ENCODE measurements at regions not wholly inside any gene's neighbourhood (a gene's known extent, or its start where the extent isn't known, plus 50 kb on each side); places are given as distances from the start of the nearest gene placed in this dataset.

GRCh38 chrX:8033175-8033574, 106.0 kb upstream of the PNPLA4 start:
- no peaks in the 10 kb centered on the region for H4K20me1 ChIP-seq (ENCODE audit: control insufficient read depth, extremely low read depth, insufficient read depth, low read length)
- H3K27ac ChIP-seq (ENCODE audit: insufficient read depth, low read length), result no peak overlapping the region
- no peaks in the 10 kb centered on the region for H3K79me2 ChIP-seq (ENCODE audit: control insufficient read depth, insufficient read depth, low read length)
- no peaks in the 10 kb centered on the region for H3K4me1 ChIP-seq (ENCODE audit: control insufficient read depth, extremely low read depth, insufficient read depth, low read length)
- no peaks in the 10 kb centered on the region for H3K36me3 ChIP-seq (ENCODE audit: control insufficient read depth, insufficient read depth, low read length)
- H3K4me3 ChIP-seq (replicated peaks in 1 of 4; ENCODE audit: control extremely low read depth in 1 of 4, insufficient read depth in 1 of 4, low read depth in 3 of 4, low read length in 4 of 4), result no peak overlapping the region
- H2AFZ ChIP-seq (ENCODE audit: low read length), result no peak overlapping the region
- H3K9ac ChIP-seq (ENCODE audit: insufficient read depth, low read length), result no peak overlapping the region
- no peak for DNase-seq (ENCODE audit: low read depth in 2 of 2)
- no peak overlapping the region for H3K4me2 ChIP-seq (ENCODE audit: extremely low read depth, insufficient read depth, low read length)
- H3K27me3 ChIP-seq (ENCODE audit: control insufficient read depth, insufficient read depth, low read length), result no peaks in the 10 kb centered on the region
- TF ChIP-seq EZH2 (IDR thresholded peaks at IDR 0.05; ENCODE audit: low read length, missing control alignments) (no peak), CTCF (conservative IDR thresholded peaks at IDR 0.05 in 1 of 2, IDR thresholded peaks at IDR 0.05 in 1 of 2; ENCODE audit: low read depth in 1 of 2, low read length in 2 of 2) (no peak)
- no peaks in the 10 kb centered on the region for H3K9me3 ChIP-seq (ENCODE audit: control insufficient read depth, insufficient read depth, low read depth, low read length)

GRCh38 chrX:8030361-8030760, 103.1 kb upstream of the PNPLA4 start:
- no peaks in the 10 kb centered on the region for H3K79me2 ChIP-seq (ENCODE audit: control insufficient read depth, insufficient read depth, low read length)
- TF ChIP-seq CTCF (conservative IDR thresholded peaks at IDR 0.05 in 1 of 2, IDR thresholded peaks at IDR 0.05 in 1 of 2; ENCODE audit: low read depth in 1 of 2, low read length in 2 of 2) (no peak), EZH2 (IDR thresholded peaks at IDR 0.05; ENCODE audit: low read length, missing control alignments) (no peak)
- no peaks in the 10 kb centered on the region for H3K36me3 ChIP-seq (ENCODE audit: control insufficient read depth, insufficient read depth, low read length)
- no peak overlapping the region for H3K27ac ChIP-seq (ENCODE audit: insufficient read depth, low read length)
- H3K27me3 ChIP-seq (ENCODE audit: control insufficient read depth, insufficient read depth, low read length), result no peaks in the 10 kb centered on the region
- H3K4me1 ChIP-seq (ENCODE audit: control insufficient read depth, extremely low read depth, insufficient read depth, low read length), result no peaks in the 10 kb centered on the region
- H2AFZ ChIP-seq (ENCODE audit: low read length), result no peak overlapping the region
- no peak overlapping the region for H3K4me2 ChIP-seq (ENCODE audit: extremely low read depth, insufficient read depth, low read length)
- DNase-seq (ENCODE audit: low read depth in 2 of 2), result no peak
- H3K4me3 ChIP-seq (replicated peaks in 1 of 4; ENCODE audit: control extremely low read depth in 1 of 4, insufficient read depth in 1 of 4, low read depth in 3 of 4, low read length in 4 of 4), result no peak overlapping the region
- no peak overlapping the region for H3K9ac ChIP-seq (ENCODE audit: insufficient read depth, low read length)
- H3K9me3 ChIP-seq (ENCODE audit: control insufficient read depth, insufficient read depth, low read depth, low read length), result no peaks in the 10 kb centered on the region
- H4K20me1 ChIP-seq (ENCODE audit: control insufficient read depth, extremely low read depth, insufficient read depth, low read length), result no peaks in the 10 kb centered on the region

- no peaks in the 10 kb centered on the region for H3K27me3 ChIP-seq (ENCODE audit: control insufficient read depth, insufficient read depth, low read length)
- no peak overlapping the region for H3K4me3 ChIP-seq (replicated peaks in 1 of 4; ENCODE audit: control extremely low read depth in 1 of 4, insufficient read depth in 1 of 4, low read depth in 3 of 4, low read length in 4 of 4)
- H3K9me3 ChIP-seq (ENCODE audit: control insufficient read depth, insufficient read depth, low read depth, low read length), result no peaks in the 10 kb centered on the region
- H3K79me2 ChIP-seq (ENCODE audit: control insufficient read depth, insufficient read depth, low read length), result no peaks in the 10 kb centered on the region
- no peaks in the 10 kb centered on the region for H3K36me3 ChIP-seq (ENCODE audit: control insufficient read depth, insufficient read depth, low read length)
- no peak overlapping the region for H3K27ac ChIP-seq (ENCODE audit: insufficient read depth, low read length)
- H3K4me1 ChIP-seq (ENCODE audit: control insufficient read depth, extremely low read depth, insufficient read depth, low read length), result no peaks in the 10 kb centered on the region
- H2AFZ ChIP-seq (ENCODE audit: low read length), result no peak overlapping the region
- no peak overlapping the region for H3K9ac ChIP-seq (ENCODE audit: insufficient read depth, low read length)
- DNase-seq (ENCODE audit: low read depth in 2 of 2), result no peak
- no peaks in the 10 kb centered on the region for H4K20me1 ChIP-seq (ENCODE audit: control insufficient read depth, extremely low read depth, insufficient read depth, low read length)
- TF ChIP-seq EZH2 (IDR thresholded peaks at IDR 0.05; ENCODE audit: low read length, missing control alignments) (no peak), CTCF (conservative IDR thresholded peaks at IDR 0.05 in 1 of 2, IDR thresholded peaks at IDR 0.05 in 1 of 2; ENCODE audit: low read depth in 1 of 2, low read length in 2 of 2) (no peak)
- no peak overlapping the region for H3K4me2 ChIP-seq (ENCODE audit: extremely low read depth, insufficient read depth, low read length)
Measured at GRCh38 chrX:8027827-8028226, 100.6 kb upstream of the PNPLA4 start.
